GM21367 (cell line): ENCODE measurements at regions not wholly inside any gene's neighbourhood (a gene's known extent, or its start where the extent isn't known, plus 50 kb on each side); places are given as distances from the start of the nearest gene placed in this dataset.

ENCODE experiments used
- ATAC-seq: cut with Tn5 transposase; IDR thresholded peaks from one replicate; pipeline ENCODE4 v1.9.1; 2021; ENCODE audit not compliant: unreplicated experiment

DNA sequence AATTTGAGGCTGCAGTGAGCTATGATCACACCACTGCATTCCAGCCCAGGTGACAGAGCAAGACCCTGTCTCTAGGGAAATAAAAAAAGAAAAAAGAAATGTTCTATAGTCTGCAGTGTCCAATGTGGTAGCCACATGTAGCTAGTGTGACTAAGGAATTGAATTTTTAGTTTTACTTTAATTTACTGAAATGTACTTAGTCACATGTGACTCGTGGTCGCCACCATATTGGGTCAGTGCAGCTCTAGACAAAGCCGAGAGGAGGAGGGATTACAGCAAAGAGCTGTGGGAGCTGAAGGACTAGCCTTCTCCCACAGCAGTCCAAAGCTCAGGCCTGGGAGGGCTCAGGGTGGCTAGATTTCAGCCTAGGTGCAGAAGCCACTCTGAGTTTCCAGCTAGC lies 65.9 kb upstream of the NTRK3 start:
- no peak for ATAC-seq

DNA sequence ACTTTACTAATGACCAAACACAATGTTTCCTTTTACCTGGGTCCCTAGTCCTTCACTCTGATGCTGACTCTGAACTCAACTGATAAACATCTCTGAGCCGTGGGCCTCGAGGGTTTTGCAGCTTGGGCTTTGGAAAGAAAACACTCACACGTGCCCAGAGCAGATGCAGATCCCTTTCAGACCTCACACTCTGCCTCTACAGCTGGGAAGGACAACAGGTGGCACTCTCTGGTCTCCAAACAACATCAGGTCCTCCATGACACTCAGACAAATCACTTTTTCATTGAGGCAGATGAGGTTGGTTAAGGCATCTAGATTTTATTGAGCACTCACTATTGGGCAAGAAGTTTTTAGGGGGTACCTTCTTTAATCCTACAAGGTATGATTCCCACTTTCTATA lies 64.7 kb upstream of the NTRK3 start:
- ATAC-seq, result no peak

DNA sequence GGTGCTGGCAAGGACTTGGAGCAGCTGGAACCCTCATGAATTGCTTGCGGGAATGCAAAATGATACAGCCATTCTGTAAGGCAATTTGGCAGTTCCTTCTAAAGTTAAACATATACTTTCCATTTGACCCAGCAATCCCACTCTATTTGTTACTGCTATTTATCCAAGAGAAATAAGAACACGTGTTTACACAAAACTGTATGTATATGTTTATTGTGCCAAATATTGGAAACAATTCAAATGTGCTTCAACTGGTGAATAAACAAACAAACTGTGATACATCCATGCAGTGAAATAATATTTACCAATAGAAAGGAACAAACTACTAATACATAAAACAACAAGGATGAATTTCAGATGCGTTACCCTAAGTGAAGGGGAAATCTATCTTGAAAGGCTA lies 60.0 kb upstream of the NTRK3 start:
- ATAC-seq, result no peak

GRCh38 chr15:88315221-88315878 lies 58.8 kb upstream of the NTRK3 start:
- ATAC-seq, result no peak

DNA sequence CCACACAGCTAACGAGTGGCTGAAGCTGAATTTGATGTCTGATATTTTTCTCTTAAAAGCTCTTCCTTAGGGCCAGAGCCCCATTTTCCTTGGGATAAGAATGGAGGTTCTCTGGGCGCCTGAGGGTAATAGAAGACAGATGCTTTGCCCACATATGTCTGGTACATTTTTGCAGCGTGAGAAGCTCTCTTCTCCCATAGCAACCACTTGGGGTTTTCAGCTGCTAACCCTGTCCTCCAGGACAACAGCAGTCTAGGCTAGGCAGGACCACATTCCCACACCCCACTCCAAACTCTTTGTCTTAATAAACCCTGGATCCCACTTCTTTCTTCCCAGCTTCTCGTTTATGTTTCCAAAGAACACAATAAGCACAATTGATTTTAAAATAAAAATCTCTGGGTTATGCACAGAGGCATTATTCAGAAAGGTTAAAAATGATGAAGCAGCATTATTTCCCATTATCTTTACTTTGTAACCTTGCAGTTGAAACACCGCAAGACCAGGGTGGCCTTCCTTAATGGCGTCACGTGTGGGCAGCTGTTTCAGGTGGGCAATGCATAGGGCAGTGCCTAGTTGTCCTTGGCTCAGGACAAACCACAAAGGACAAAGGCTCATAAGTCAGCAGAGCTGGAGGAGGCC lies 56.5 kb upstream of the NTRK3 start:
- ATAC-seq, result no peak

GRCh38 chr15:88309363-88309762 lies 52.8 kb upstream of the NTRK3 start:
- ATAC-seq, result no peak

DNA sequence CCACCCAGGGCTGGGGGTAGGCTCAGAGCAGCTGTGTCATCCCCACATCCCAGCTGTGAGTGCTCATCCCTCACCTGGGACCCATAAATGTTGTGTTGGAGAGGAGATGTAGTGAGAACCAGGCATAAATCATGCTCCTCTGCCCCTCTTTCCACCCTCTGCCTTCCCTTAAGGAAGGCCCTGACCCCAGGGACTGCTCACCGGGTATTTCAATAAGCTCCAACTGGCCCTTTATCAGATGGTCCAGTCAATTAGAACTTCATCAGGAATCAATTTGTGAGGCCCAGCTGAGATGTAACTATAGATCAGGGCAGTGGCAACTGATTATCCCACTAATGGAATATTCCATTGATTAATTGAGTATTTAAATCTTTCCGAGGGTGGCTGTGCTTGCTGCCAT lies 50.8 kb upstream of the NTRK3 start:
- no peak for ATAC-seq
